Lung (tissue), 11 donors: ENCODE measurements at regions not wholly inside any gene's neighbourhood (a gene's known extent, or its start where the extent isn't known, plus 50 kb on each side); places are given as distances from the start of the nearest gene placed in this dataset.

ENCODE experiments used
- ATAC-seq: fragments of 200-7000 bp; cut with Tn5 transposase; one replicate; pipeline ENCODE4 v1.9.1; 2020; ENCODE audit warnings: moderate number of reproducible peaks; ENCODE audit not compliant: insufficient read depth, low FRiP score
- DNase-seq, 3 donors: peaks; one replicate each; pipeline ENCODE4 v3.0.0-alpha.2; 2013 to 2017
- H3K27ac ChIP-seq, 2 donors: one replicate each; pipeline ENCODE4 v1.5.1; 2013; ENCODE audit warnings: mild to moderate bottlenecking in 2 of 2, moderate library complexity in 2 of 2, control low read depth in 1 of 2, inconsistent platforms in 1 of 2, low read depth in 1 of 2, low read length in 1 of 2
- H3K27me3 ChIP-seq, 3 donors: one replicate each; pipeline ENCODE4 v1.5.1; 2013; ENCODE audit warnings: low read length in 2 of 3; ENCODE audit not compliant: control insufficient read depth in 3 of 3, insufficient read depth in 3 of 3
- H3K36me3 ChIP-seq, 4 donors: one replicate each; pipeline ENCODE4 v1.5.1; 2013; ENCODE audit warnings: low read length in 4 of 4, mild to moderate bottlenecking in 1 of 4, moderate library complexity in 1 of 4; ENCODE audit not compliant: control insufficient read depth in 4 of 4, insufficient read depth in 4 of 4
- H3K4me1 ChIP-seq, 5 donors: one replicate each; pipeline ENCODE4 v1.5.1; 2013; ENCODE audit warnings: low read length in 5 of 5, mild to moderate bottlenecking in 2 of 5, moderate library complexity in 1 of 5; ENCODE audit not compliant: control insufficient read depth in 5 of 5, insufficient read depth in 5 of 5
- H3K4me3 ChIP-seq: one replicate; pipeline ENCODE4 v1.5.1; 2013; ENCODE audit warnings: mild to moderate bottlenecking, control low read depth, moderate library complexity
- H3K9ac ChIP-seq, 2 donors: one replicate each; pipeline ENCODE4 v1.5.1; 2013; ENCODE audit warnings: low read length in 2 of 2, control low read depth in 1 of 2; ENCODE audit not compliant: insufficient read depth in 1 of 2
- H3K9me3 ChIP-seq, 4 donors: one replicate each; pipeline ENCODE4 v1.5.1; 2013; ENCODE audit warnings: low read length in 3 of 4, mild to moderate bottlenecking in 1 of 4, moderate library complexity in 1 of 4; ENCODE audit not compliant: control insufficient read depth in 4 of 4, insufficient read depth in 3 of 4
- WGBS, 2 donors: extraction: QIAGEN DNeasy Blood & Tissue Kit; methylation state at CpG; one replicate each; pipeline ENCODE4 v1.1.7; 2013; 5-methylcytosine and 5-hydroxymethylcytosine counted together
- TF ChIP-seq, protein P1 (sequence below): IDR thresholded peaks from 2 replicates; pipeline ENCODE4 v1.5.1; 2012; ENCODE audit warnings: mild to moderate bottlenecking; ENCODE audit errors: control extremely low read depth, extremely low read depth
- donor health status: control.
- donor health status: control.
- donor health status: Bipolar disorder and iron deficiency.
- donor health status: healthy.
- donor health status: DM: yes; HTN: yes; CAD: no.

DNA sequence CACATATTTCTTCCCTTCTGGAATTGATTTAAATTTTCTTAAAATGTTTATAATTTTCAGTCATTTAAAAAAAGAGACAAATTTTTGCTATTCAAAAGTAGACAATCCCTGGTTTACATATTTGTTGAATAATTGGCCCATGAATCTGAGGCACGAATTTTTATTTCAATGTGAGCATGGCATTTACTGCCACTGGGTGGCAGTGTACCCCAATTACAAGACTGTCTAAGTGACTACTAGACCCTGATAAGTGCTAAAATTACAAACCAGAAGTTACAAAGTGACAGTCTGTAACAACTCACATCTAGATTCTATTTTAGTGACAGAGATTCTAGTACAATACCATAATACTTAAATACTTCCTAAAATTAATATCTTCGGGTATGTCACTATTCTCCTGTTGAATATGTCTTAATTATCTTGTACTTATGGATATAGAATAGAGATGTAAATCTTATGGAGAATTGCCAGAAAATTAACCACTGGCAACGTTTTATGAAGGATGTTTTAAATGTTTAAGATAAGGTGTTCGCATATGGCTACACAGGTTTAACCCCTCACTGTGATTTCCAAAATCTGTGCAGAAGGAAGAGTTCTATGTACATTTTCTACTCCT lies 235.8 kb downstream of the MAP2K4 start:
- Histone ChIP-seq H3K27me3 (peaks cover 0 to 14% (median 0%) of the 10 kb centered on the region in 3 donors), H3K27ac (no peak overlapping the region), H3K4me1 (peaks cover 0 to 10% (median 2%) of the 10 kb centered on the region in 5 donors), H3K9me3 (peaks cover 0 to 3% (median 0%) of the 10 kb centered on the region in 4 donors), H3K9ac (no peak overlapping the region), H3K4me3 (no peak overlapping the region), H3K36me3 (no peaks in the 10 kb centered on the region)
- ATAC-seq (no peak), DNase-seq (peak; percentile 53 to 88 (median 77))
- TF ChIP-seq, protein P1, sequence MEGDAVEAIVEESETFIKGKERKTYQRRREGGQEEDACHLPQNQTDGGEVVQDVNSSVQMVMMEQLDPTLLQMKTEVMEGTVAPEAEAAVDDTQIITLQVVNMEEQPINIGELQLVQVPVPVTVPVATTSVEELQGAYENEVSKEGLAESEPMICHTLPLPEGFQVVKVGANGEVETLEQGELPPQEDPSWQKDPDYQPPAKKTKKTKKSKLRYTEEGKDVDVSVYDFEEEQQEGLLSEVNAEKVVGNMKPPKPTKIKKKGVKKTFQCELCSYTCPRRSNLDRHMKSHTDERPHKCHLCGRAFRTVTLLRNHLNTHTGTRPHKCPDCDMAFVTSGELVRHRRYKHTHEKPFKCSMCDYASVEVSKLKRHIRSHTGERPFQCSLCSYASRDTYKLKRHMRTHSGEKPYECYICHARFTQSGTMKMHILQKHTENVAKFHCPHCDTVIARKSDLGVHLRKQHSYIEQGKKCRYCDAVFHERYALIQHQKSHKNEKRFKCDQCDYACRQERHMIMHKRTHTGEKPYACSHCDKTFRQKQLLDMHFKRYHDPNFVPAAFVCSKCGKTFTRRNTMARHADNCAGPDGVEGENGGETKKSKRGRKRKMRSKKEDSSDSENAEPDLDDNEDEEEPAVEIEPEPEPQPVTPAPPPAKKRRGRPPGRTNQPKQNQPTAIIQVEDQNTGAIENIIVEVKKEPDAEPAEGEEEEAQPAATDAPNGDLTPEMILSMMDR, result peak; percentile 27
- WGBS, 2 donors, result 24 to 32% methylated on average over 4 of the region's 4 CpGs

DNA sequence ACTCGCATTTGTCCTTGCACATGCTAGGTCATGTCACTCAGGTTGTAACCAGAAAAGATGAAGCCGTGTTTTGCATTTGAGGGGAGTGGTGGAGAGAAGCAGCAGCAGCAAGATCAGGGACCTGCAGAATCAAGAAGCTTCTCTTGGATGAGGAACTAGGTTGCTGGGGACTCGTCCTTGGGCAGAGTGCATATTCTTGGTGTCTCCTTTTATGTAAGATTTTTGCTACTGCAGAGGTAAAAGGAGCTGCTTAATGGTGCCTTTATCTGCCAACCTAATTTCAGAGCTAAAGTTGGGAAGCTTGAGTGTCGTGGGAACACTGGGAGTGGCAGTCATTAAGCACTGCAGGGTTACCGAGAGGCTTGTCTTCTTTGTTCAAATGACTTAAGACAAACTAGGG lies 236.5 kb downstream of the MAP2K4 start:
- DNase-seq (no peak), ATAC-seq (no peak)
- TF ChIP-seq, protein P1, result no peak
- H3K4me1 ChIP-seq, result peaks cover 0 to 8% (median 2%) of the 10 kb centered on the region in 5 donors
- H3K27ac ChIP-seq, result no peak overlapping the region
- no peak overlapping the region for H3K4me3 ChIP-seq
- H3K9ac ChIP-seq, result no peak overlapping the region
- no peaks in the 10 kb centered on the region for H3K36me3 ChIP-seq
- WGBS, 2 donors, result 56 to 66% methylated on average over 5 of the region's 5 CpGs
- peaks cover 0 to 3% (median 0%) of the 10 kb centered on the region in 4 donors for H3K9me3 ChIP-seq
- peaks cover 0 to 11% (median 0%) of the 10 kb centered on the region in 3 donors for H3K27me3 ChIP-seq

DNA sequence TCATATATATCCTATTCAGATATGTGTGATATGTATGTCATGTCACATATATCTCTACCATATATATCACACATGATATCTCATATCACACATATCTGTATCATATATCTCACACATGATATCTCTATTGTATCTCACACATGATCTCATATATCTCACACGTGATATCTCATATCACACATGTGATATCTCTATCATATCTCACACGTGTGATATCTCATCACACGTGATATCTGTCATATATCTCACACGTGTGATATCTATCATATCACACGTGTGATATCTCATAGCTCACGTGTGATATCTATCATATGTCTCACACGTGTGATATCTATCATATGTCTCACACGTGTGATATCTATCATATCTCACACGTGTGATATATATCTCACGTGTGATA lies 240.7 kb downstream of the MAP2K4 start:
- no peaks in the 10 kb centered on the region for H3K4me1 ChIP-seq
- peaks cover 0 to 13% (median 0%) of the 10 kb centered on the region in 3 donors for H3K27me3 ChIP-seq
- H3K9me3 ChIP-seq, result peaks cover 0 to 4% (median 0%) of the 10 kb centered on the region in 4 donors
- H3K4me3 ChIP-seq, result no peak overlapping the region
- no peaks in the 10 kb centered on the region for H3K36me3 ChIP-seq
- TF ChIP-seq, protein P1, result no peak
- H3K27ac ChIP-seq, result no peak overlapping the region
- ATAC-seq (no peak), DNase-seq (no peak)
- no peak overlapping the region for H3K9ac ChIP-seq
- WGBS, 2 donors, result 92 to 94% methylated on average over 10 of the region's 10 CpGs

DNA sequence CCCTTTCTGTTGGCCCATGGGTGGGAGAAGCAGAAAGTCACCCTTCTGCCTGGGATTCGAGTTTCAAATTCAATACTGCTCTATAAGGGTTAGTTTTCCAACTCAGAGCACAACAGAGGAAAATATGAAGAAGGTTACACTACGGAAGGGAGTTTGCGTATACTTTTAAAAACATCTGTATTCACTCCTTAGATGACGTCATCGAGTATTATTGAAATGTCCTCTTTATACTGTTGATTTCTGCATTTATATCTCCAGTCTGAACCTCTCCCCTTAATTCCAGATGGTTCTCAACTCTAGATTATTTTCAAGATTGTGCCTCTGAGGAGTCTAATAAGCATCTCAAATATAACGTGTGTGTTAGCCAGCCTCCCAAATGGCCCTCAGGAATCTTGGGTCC lies 249.1 kb downstream of the MAP2K4 start:
- no peak overlapping the region for H3K27ac ChIP-seq
- ATAC-seq (no peak), DNase-seq (no peak)
- peaks cover 0 to 3% (median 0%) of the 10 kb centered on the region in 3 donors for H3K27me3 ChIP-seq
- WGBS, 2 donors, result 79 to 83% methylated on average over 6 of the region's 6 CpGs
- H3K9ac ChIP-seq, result no peak overlapping the region
- TF ChIP-seq, protein P1, result no peak
- no peak overlapping the region for H3K4me3 ChIP-seq
- H3K9me3 ChIP-seq, result no peaks in the 10 kb centered on the region
- no peaks in the 10 kb centered on the region for H3K36me3 ChIP-seq
- no peaks in the 10 kb centered on the region for H3K4me1 ChIP-seq
